Endothelial cell of umbilical vein (primary cell): ENCODE measurements at regions not wholly inside any gene's neighbourhood (a gene's known extent, or its start where the extent isn't known, plus 50 kb on each side); places are given as distances from the start of the nearest gene placed in this dataset.

ENCODE experiments used
- BruUV-seq: library from RNA; stranded (reverse); fragments of 400-500 nt; replicated peaks from 2 replicates; lab custom pipeline; 2021; lab: Mats Ljungman, UMichigan
- CTCF ChIA-PET: fragments of 300-600, 350-600 bp; sonication (Branson Sonifier 250); formaldehyde crosslinking; loops from one replicate; lab custom pipeline; 2021; ENCODE audit warnings: antibody characterized with exemption, inconsistent platforms; lab: Charles Lee
- POLR2A ChIA-PET: fragments of 300-600, 350-600 bp; sonication (Branson Sonifier 250); formaldehyde crosslinking; loops from one replicate; lab custom pipeline; 2021; ENCODE audit warnings: antibody characterized with exemption, inconsistent platforms; lab: Charles Lee
- DNase-seq: peaks from one replicate; pipeline ENCODE4 v3.0.0-alpha.2; 2011; ENCODE audit warnings: low read depth, low spot score
- FAIRE-seq: peaks from 2 replicates; lab custom pipeline; 2011; peaks lifted over from hg19 to GRCh38; lab: Jason Lieb, UNC
- H2AFZ ChIP-seq: 2 replicates; pipeline ENCODE4 v1.6.0; 2012; ENCODE audit warnings: low read depth, low read length, control low read depth, inconsistent platforms
- H3K27ac ChIP-seq: 2 replicates; pipeline ENCODE4 v1.5.1; 2011; ENCODE audit warnings: low read depth, mild to moderate bottlenecking, control low read depth, low read length, moderate library complexity; ENCODE audit not compliant: insufficient read depth
- H3K27me3 ChIP-seq, 2 experiments: 2 replicates each; pipeline versions ENCODE4 v1.6.0 to v1.6.1; 2011; ENCODE audit warnings: low read length in 2 of 2, mixed read lengths in 1 of 2; ENCODE audit not compliant: control insufficient read depth in 2 of 2, insufficient read depth in 2 of 2
- H3K36me3 ChIP-seq, 2 experiments: 2 replicates in 1 of 2; 3 replicates in 1 of 2; pipeline ENCODE4 v1.5.1; 2011; ENCODE audit warnings: low read length in 2 of 2, mild to moderate bottlenecking in 1 of 2, moderate library complexity in 1 of 2; ENCODE audit not compliant: control insufficient read depth in 2 of 2, insufficient read depth in 2 of 2; ENCODE audit errors: extremely low read depth in 1 of 2
- H3K4me1 ChIP-seq: 3 replicates; pipeline ENCODE4 v1.5.1; 2011; ENCODE audit warnings: mild to moderate bottlenecking, low read length; ENCODE audit not compliant: control insufficient read depth, insufficient read depth; ENCODE audit errors: extremely low read depth
- H3K4me2 ChIP-seq: 2 replicates; pipeline ENCODE4 v1.6.1; 2011; ENCODE audit warnings: low read length, control low read depth, mixed read lengths; ENCODE audit not compliant: insufficient read depth
- H3K4me3 ChIP-seq, 3 experiments: fragments of 200-600 bp in 1 of 3; sonication (generic), shearing (Covaris generic) in 1 of 3; replicated peaks in 1 of 3; 2 replicates each; pipeline ENCODE4 v1.5.1; 2011 to 2016; ENCODE audit warnings: control low read depth in 3 of 3, low read length in 3 of 3, mild to moderate bottlenecking in 2 of 3, inconsistent platforms in 1 of 3, low read depth in 1 of 3, moderate library complexity in 1 of 3; ENCODE audit not compliant: insufficient read depth in 1 of 3
- H3K79me2 ChIP-seq: 2 replicates; pipeline ENCODE4 v1.6.0; 2012; ENCODE audit warnings: low read length, inconsistent platforms; ENCODE audit not compliant: control insufficient read depth, insufficient read depth
- H3K9ac ChIP-seq: replicated peaks from 2 replicates; pipeline ENCODE3; 2011; ENCODE audit warnings: low read length, control low read depth; ENCODE audit not compliant: insufficient read depth; ENCODE audit errors: extremely low read depth
- H3K9me1 ChIP-seq: replicated peaks from 3 replicates; pipeline ENCODE4 v1.6.0; 2011; ENCODE audit warnings: mild to moderate bottlenecking, low read length; ENCODE audit not compliant: control insufficient read depth, insufficient read depth; ENCODE audit errors: extremely low read depth
- H3K9me3 ChIP-seq: replicated peaks from 2 replicates; pipeline ENCODE4 v1.5.1; 2012; ENCODE audit warnings: low read length, inconsistent platforms; ENCODE audit not compliant: control insufficient read depth, insufficient read depth
- H4K20me1 ChIP-seq: replicated peaks from 2 replicates; pipeline ENCODE3; 2011; ENCODE audit warnings: mild to moderate bottlenecking, low read length; ENCODE audit not compliant: control insufficient read depth, insufficient read depth; ENCODE audit errors: extremely low read depth
- EZH2 ChIP-seq: IDR thresholded peaks from 2 replicates; pipeline ENCODE4 v1.6.1; 2012; ENCODE audit warnings: borderline replicate concordance, low read depth, mild to moderate bottlenecking, moderate library complexity, low read length, inconsistent platforms; ENCODE audit not compliant: severe bottlenecking
- GATA2 ChIP-seq: IDR thresholded peaks from 2 replicates; pipeline ENCODE4 v1.7.0; 2011; ENCODE audit warnings: low read depth, mild to moderate bottlenecking, moderate library complexity, mixed read lengths, low read length; ENCODE audit not compliant: insufficient read length, insufficient read depth
- MYC ChIP-seq: IDR thresholded peaks from one replicate; pipeline ENCODE4 v1.6.1; 2011; ENCODE audit warnings: mild to moderate bottlenecking, low read depth, low read length
- dilution Hi-C: fragments of 300-500 bp; cut with MboI; formaldehyde crosslinking; loops from one replicate; pipeline ENCODE4 v1.15.0; 2019; ENCODE audit warnings: low sequenced_read_pairs; ENCODE audit not compliant: extremely low pct_ligation_motif_present
- intact Hi-C: fragments of 100-400 bp; cut with micrococcal nuclease; formaldehyde crosslinking; loops from one replicate; pipeline ENCODE4 v1.10.0; 2022
- TF ChIP-seq, protein P1 (sequence below), 2 donors: IDR thresholded peaks; 1 replicate in 1 of 2; 2 replicates in 1 of 2; pipeline ENCODE4 v1.5.1; 2011; ENCODE audit warnings: low read length in 2 of 2, mild to moderate bottlenecking in 2 of 2, moderate library complexity in 2 of 2, control low read depth in 1 of 2, inconsistent platforms in 1 of 2, low read depth in 1 of 2; ENCODE audit not compliant: insufficient read depth in 1 of 2; ENCODE audit errors: extremely low read depth in 1 of 2

DNA sequence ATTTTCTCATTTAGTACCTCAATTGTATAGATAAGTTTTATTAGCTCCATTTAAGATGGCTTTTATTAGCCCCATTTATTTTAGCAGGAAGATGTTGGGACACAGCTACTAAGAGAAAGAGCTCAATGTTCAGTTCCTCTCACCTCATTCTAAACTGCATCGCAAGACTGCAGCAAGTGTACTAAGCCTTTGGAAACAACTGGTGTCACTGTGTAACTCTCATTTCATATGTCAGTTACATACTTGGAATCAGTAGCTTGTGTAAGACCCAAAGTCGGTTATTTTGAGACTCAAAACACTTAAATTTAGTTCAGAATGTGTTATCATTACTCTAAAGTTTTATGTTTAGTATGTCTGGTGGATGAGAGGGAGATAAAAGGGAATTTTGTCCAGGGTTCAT lies 482.9 kb downstream of the BMP2 start:
- POLR2A ChIA-PET: no interaction called here
- no peak for TF ChIP-seq MYC
- TF ChIP-seq GATA2: no peak
- TF ChIP-seq, protein P1, sequence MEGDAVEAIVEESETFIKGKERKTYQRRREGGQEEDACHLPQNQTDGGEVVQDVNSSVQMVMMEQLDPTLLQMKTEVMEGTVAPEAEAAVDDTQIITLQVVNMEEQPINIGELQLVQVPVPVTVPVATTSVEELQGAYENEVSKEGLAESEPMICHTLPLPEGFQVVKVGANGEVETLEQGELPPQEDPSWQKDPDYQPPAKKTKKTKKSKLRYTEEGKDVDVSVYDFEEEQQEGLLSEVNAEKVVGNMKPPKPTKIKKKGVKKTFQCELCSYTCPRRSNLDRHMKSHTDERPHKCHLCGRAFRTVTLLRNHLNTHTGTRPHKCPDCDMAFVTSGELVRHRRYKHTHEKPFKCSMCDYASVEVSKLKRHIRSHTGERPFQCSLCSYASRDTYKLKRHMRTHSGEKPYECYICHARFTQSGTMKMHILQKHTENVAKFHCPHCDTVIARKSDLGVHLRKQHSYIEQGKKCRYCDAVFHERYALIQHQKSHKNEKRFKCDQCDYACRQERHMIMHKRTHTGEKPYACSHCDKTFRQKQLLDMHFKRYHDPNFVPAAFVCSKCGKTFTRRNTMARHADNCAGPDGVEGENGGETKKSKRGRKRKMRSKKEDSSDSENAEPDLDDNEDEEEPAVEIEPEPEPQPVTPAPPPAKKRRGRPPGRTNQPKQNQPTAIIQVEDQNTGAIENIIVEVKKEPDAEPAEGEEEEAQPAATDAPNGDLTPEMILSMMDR (IDR thresholded peaks at IDR 0.05; ENCODE audit: extremely low read depth in 1 of 2, insufficient read depth in 1 of 2, low read depth in 1 of 2, low read length in 2 of 2): no peak
- Histone ChIP-seq H3K4me3 (no peak overlapping the region), H3K4me2 (no peak overlapping the region), H3K79me2 (no peaks in the 10 kb centered on the region), H3K9ac (no peak overlapping the region), H3K9me3 (no peaks in the 10 kb centered on the region), H3K9me1 (no peaks in the 10 kb centered on the region), H3K4me1 (no peaks in the 10 kb centered on the region), H3K27ac (no peak overlapping the region), H3K27me3 (no peaks in the 10 kb centered on the region), H2AFZ (no peak overlapping the region), H3K36me3 (no peaks in the 10 kb centered on the region), H4K20me1 (no peaks in the 10 kb centered on the region)
- CTCF ChIA-PET: interaction anchor here (1.3 to 2.3 kb wide), 2 partner anchors 13 to 36 kb away, joined by 3 to 9 read pairs; no protein-coding TSS in a partner anchor
- BruUV-seq: no TSS peak
- DNase-seq (no peak), FAIRE-seq (no peak)
- dilution Hi-C loops: no loop called here
- intact Hi-C loops: no loop called here

DNA sequence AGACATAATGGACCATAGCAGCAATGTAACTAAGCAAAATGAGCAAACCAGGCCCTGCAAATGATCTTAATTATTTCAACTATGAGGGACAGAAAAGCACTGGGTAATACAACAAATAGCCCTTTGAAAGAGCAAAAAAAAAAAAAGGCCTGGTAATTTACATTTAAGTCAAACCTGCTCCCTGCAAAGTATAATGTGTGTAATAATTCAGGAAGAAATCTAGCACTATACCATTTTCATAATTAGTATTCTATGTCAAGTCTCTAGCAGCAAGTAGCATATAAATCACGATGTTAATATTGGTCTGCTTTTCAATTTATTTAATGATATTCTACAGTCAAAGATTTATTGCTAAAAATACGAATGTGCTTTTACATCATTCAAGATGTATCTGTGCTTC lies 489.6 kb downstream of the BMP2 start:
- CTCF ChIA-PET: no interaction called here
- Histone ChIP-seq H3K27me3 (no peaks in the 10 kb centered on the region), H3K9ac (no peak overlapping the region), H3K27ac (no peak overlapping the region), H2AFZ (no peak overlapping the region), H3K9me1 (no peaks in the 10 kb centered on the region), H3K4me3 (no peak overlapping the region), H3K79me2 (no peaks in the 10 kb centered on the region), H3K9me3 (no peaks in the 10 kb centered on the region), H3K4me1 (no peaks in the 10 kb centered on the region), H3K4me2 (no peak overlapping the region), H3K36me3 (no peaks in the 10 kb centered on the region), H4K20me1 (no peaks in the 10 kb centered on the region)
- POLR2A ChIA-PET: interaction anchor here (0.6 kb wide), 1 partner anchor 541 kb away, joined by 3 read pairs; no protein-coding TSS in a partner anchor
- intact Hi-C loops: no loop called here
- DNase-seq (no peak), FAIRE-seq (no peak)
- no peak for TF ChIP-seq EZH2
- BruUV-seq: no TSS peak
- dilution Hi-C loops: no loop called here
